ENCODE measurements at regions not wholly inside any gene's neighbourhood (a gene's known extent, or its start where the extent isn't known, plus 50 kb on each side); places are given as distances from the start of the nearest gene placed in this dataset.

DNA sequence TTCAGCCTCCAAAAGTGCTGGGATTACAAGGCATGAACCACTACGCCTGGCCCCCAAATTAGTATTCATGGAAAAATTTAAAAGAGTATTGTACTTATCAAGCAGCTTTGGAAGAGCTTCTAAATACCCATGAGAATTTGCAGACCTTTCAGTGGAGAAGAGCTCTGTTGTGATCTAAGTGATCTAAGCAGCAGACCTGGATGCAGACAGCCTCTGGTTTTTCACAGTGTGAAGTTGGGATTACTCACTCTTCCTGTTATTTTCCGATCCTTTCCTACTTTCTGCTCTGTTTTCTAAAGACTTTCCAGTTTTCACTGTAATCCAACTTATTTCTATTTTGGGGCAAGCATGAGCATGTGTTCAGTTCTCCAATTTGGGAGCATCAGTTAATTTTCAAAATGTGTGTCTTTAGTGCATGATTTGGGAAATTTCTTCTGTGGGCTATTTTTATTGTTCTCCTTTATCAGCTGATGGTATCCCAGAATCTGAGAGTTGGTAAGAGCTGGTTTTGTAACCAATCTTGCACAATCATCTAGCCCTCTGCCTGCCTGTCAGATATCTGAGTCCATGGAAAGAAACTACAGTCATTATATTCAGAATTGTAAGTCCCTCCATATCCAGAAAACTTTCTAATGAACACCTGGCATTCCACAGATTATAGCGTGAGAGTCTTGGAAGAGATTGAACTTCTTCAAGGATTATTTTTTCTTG is 207.7 kb upstream of the DTNBP1 start:
- DNase-seq: no peak
- no peak overlapping the region for H3K4me3 ChIP-seq (ENCODE audit: insufficient read depth, low read depth, low read length)
- no peaks in the 10 kb centered on the region for H3K27me3 ChIP-seq (ENCODE audit: control insufficient read depth, insufficient read depth, low read length)
- no peaks in the 10 kb centered on the region for H3K36me3 ChIP-seq (replicated peaks; ENCODE audit: control insufficient read depth, insufficient read depth, low read length)

DNA sequence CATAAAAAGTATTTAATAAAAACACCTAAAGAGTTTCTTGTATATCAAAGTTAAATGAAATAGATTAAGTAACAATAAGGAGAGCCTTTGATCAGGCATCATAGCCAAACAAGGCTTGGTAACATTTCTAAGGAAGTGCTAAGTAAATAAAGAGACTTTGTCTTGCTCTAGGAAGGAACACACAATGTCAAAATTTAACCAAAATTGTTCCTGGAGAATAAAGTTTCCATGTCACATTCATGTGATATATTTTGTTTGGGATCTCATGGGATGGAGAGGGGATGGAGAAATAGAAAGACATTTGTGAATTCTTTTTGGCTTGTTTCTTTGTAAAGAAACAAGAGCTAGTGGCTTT is 201.9 kb upstream of the DTNBP1 start:
- Histone ChIP-seq H3K36me3 (replicated peaks; ENCODE audit: control insufficient read depth, insufficient read depth, low read length) (no peaks in the 10 kb centered on the region), H3K27me3 (ENCODE audit: control insufficient read depth, insufficient read depth, low read length) (no peaks in the 10 kb centered on the region), H3K4me3 (ENCODE audit: insufficient read depth, low read depth, low read length) (no peak overlapping the region)
- DNase-seq: no peak

DNA sequence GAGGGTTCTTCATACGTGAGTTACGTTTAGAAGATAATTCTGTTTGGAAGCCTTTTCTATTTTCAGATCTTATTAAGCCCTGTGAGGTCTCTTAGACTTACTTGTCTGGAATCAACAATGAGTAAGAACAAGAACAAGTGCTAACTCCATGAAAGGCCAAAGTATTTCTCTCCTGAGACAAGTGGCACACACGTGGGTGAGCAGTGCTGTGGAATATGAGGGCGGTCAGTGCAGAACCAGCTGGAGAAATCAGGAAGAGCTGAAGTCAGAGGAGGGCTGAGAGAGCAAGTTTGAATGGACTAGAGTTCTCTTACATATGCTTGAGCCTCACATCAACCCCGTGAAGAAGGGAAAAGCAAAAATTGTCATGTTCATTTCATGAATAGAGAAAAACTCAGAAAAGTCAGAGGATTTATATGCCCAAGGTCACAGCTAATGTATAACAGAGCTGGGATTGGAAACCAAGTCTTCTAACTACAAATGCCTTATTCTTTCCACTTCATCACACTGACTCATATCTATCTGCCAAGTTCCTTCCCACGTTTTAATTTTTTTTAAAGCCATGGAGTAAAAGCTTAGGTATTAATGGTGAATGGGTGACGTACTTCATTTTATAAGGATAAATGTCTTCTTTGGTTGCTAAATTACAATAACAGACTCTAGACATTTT is 201.3 kb upstream of the DTNBP1 start:
- Histone ChIP-seq H3K4me3 (ENCODE audit: insufficient read depth, low read depth, low read length) (no peak overlapping the region), H3K36me3 (replicated peaks; ENCODE audit: control insufficient read depth, insufficient read depth, low read length) (no peaks in the 10 kb centered on the region), H3K27me3 (ENCODE audit: control insufficient read depth, insufficient read depth, low read length) (no peaks in the 10 kb centered on the region)
- no peak for DNase-seq

DNA sequence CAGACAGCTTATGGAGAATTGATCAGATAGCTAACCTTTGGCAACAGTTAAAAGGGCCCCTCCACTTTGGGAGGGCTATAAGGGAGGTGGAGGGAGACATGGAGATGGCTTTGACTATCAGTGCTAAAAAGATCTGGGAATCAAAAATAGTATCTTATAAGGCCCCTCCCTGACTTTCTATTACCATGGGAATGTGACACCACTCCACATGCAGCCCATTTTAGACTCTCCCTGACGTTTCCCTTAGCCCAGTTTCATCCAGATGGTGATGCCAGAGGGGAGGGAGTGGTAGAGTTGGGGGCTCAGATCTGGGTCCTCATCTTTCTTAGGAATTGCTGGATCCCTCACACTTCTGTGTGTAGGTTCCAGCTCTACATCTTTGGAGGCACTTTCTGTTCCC is 200.0 kb upstream of the DTNBP1 start:
- no peaks in the 10 kb centered on the region for H3K27me3 ChIP-seq (ENCODE audit: control insufficient read depth, insufficient read depth, low read length)
- no peak for DNase-seq
- no peak overlapping the region for H3K4me3 ChIP-seq (ENCODE audit: insufficient read depth, low read depth, low read length)

DNA sequence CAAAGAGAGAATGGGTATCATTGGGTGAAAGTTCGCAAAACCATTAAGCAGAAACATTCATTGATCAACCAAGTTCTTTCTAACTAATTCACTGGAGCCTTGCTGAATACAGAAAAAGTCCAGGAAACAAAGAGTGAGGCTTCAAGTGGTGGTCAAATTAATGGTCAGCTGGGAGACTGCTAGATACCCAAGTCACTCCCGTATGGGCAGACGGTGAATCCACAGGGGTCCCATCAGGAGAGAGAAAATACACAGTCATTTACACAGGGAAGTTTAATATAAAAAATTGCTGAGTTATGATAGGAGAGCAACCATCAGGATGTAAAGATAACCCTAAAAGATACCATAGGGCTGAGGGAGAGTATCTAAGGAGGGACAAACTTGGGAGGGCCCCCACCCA is 198.7 kb upstream of the DTNBP1 start:
- Histone ChIP-seq H3K36me3 (replicated peaks; ENCODE audit: control insufficient read depth, insufficient read depth, low read length) (no peaks in the 10 kb centered on the region), H3K27me3 (ENCODE audit: control insufficient read depth, insufficient read depth, low read length) (no peaks in the 10 kb centered on the region), H3K4me3 (ENCODE audit: insufficient read depth, low read depth, low read length) (no peak overlapping the region)
- no peak for DNase-seq

More for the DNA sequence above, 200.0 kb upstream of the DTNBP1 start:
- no peaks in the 10 kb centered on the region for H3K36me3 ChIP-seq (replicated peaks; ENCODE audit: control insufficient read depth, insufficient read depth, low read length)

DNA sequence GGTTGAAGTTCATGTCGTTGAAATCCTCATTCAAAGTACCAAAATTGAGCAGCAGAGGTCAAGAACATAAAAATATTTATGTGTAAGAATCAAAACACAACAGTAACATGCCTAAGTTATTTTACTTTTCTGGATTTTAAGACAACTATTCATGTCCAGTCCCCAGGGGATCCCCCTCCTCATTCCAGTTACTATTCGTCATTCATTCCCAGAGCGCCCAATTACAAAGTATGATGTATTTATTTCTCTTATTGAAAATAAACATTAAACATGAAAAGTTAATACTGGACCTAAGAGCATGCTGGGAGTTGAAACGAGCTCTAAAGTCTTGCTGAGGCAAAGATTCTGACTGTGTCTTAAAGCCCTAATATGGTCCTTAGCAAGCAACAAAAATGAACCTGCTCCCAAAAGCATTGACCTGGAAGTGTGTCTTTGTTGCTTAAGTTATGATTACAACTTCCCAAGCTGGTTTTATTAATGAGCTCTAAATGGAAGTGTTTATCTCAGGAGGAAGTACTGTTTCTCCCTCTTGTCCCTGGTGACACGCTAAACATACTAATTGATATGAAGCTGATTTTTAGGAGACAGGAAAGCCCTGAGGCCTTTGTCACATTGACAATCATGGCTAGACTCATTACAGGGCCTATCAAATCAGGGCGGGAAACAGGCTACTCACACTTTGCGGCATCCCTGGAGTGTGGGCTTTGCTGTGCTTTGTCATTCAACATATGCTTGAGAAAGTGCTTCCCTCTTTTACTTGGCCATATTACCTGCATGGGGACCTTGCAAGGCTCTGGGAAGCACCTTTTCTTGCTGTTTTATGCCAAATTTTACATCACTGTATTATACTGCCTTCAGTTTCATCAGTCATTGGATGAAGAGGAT is 192.2 kb upstream of the DTNBP1 start:
- no peaks in the 10 kb centered on the region for H3K27me3 ChIP-seq (ENCODE audit: control insufficient read depth, insufficient read depth, low read length)
- DNase-seq: no peak
- H3K36me3 ChIP-seq (replicated peaks; ENCODE audit: control insufficient read depth, insufficient read depth, low read length): no peaks in the 10 kb centered on the region
- H3K4me3 ChIP-seq (ENCODE audit: insufficient read depth, low read depth, low read length): no peak overlapping the region

DNA sequence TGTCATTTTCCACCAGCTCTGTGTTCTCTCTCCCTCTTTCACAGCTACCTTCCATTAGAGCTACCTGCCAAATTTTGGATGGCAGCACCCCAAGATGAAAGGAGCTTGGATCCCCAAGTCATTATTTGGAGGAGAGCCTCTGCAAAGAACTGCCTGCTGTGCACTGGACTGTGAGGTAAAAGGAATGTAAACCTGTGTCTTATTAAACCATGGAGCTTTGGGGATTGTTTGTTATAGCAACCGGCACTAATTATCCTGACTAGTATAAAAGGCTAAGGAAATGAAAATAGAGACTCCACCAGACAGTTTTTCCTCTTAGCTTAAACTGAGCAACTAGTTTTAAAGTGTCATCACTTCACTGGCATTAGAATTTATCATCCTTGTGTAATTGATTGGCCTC is 191.6 kb upstream of the DTNBP1 start:
- Histone ChIP-seq H3K27me3 (ENCODE audit: control insufficient read depth, insufficient read depth, low read length) (no peaks in the 10 kb centered on the region), H3K4me3 (ENCODE audit: insufficient read depth, low read depth, low read length) (no peak overlapping the region), H3K36me3 (replicated peaks; ENCODE audit: control insufficient read depth, insufficient read depth, low read length) (no peaks in the 10 kb centered on the region)
- DNase-seq: no peak

DNA sequence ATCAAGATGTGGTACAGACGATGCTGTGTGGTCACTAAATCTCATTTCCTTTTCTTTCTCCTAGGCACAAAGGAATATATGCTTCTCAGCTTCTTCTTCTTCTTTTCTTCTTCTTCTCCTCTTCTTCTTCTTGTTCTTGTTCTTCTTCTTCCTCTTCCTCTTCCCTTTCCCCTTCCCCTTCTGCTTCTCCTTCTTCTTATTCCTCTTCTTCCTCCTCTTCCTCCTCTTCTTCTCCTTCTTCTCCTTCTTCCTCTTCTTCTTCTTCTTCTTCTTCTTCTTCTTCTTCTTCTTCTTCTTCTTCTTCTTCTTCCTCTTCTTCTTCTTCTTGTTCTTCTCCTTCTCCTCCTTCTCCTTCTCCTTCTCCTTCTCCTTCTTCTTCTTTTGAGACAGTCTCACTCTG is 190.4 kb upstream of the DTNBP1 start:
- no peak overlapping the region for H3K4me3 ChIP-seq (ENCODE audit: insufficient read depth, low read depth, low read length)
- DNase-seq: no peak
- H3K36me3 ChIP-seq (replicated peaks; ENCODE audit: control insufficient read depth, insufficient read depth, low read length): no peaks in the 10 kb centered on the region
- no peaks in the 10 kb centered on the region for H3K27me3 ChIP-seq (ENCODE audit: control insufficient read depth, insufficient read depth, low read length)

DNA sequence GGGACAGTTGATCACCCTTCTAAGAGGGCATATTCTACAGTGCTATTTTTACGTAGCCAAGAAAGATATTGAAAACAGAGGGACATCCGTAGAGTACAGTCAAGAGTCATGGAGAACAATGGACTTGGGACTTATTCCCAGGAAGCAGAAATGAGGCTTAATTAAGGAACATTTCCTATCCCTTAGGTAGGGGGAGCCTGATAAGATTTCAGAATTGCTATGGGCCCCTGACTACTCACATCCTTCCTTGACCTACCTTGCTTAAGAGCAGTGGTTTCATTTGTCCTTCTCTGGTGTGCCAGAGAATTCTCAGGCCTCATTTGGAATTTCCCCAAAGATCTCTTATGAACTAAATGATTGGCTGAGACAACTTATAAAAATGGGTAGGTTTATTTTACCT is 189.5 kb upstream of the DTNBP1 start:
- H3K36me3 ChIP-seq (replicated peaks; ENCODE audit: control insufficient read depth, insufficient read depth, low read length): no peaks in the 10 kb centered on the region
- no peak overlapping the region for H3K4me3 ChIP-seq (ENCODE audit: insufficient read depth, low read depth, low read length)
- no peak for DNase-seq
- no peaks in the 10 kb centered on the region for H3K27me3 ChIP-seq (ENCODE audit: control insufficient read depth, insufficient read depth, low read length)

DNA sequence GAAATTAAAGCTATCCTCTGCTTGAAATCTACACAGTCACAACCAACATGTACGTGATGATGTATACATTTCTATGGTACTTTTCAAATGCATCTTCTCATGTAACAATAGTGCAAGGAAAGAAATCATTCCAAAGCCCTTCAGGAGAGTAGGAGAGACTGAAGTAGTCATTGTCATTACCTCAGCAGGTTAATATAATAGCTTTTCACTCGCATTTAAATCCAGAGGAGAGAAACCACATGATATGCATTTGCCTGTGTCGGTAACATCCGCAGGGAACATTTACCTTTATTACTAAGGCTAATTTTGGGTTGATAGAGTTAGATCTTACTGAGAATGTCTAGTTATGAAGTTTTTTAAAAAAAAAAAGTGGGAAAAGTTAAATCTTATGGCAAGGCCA is 186.6 kb upstream of the DTNBP1 start:
- Histone ChIP-seq H3K4me3 (ENCODE audit: insufficient read depth, low read depth, low read length) (no peak overlapping the region), H3K27me3 (ENCODE audit: control insufficient read depth, insufficient read depth, low read length) (no peaks in the 10 kb centered on the region), H3K36me3 (replicated peaks; ENCODE audit: control insufficient read depth, insufficient read depth, low read length) (no peaks in the 10 kb centered on the region)
- DNase-seq: no peak

DNA sequence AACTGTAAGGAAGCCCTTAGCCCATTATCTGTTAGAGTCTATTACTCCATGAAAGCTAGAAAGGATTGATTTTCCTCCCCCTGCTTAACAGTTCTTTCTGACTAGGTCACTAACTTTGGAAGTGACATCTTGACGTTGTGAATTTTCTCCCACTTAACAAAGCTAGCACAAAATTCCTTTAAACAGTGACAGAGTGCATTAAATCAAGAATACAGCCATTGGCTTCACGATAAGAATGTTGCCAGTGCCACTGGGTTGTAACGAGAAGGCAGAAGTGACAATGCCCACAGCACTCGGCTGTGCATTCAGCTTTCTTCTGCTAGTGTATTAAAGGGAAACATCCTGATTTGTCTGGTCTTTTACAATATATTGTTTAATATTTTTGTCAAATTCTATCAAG is 182.7 kb upstream of the DTNBP1 start:
- no peak for DNase-seq
- Histone ChIP-seq H3K27me3 (ENCODE audit: control insufficient read depth, insufficient read depth, low read length) (no peaks in the 10 kb centered on the region), H3K4me3 (ENCODE audit: insufficient read depth, low read depth, low read length) (no peak overlapping the region), H3K36me3 (replicated peaks; ENCODE audit: control insufficient read depth, insufficient read depth, low read length) (no peaks in the 10 kb centered on the region)

DNA sequence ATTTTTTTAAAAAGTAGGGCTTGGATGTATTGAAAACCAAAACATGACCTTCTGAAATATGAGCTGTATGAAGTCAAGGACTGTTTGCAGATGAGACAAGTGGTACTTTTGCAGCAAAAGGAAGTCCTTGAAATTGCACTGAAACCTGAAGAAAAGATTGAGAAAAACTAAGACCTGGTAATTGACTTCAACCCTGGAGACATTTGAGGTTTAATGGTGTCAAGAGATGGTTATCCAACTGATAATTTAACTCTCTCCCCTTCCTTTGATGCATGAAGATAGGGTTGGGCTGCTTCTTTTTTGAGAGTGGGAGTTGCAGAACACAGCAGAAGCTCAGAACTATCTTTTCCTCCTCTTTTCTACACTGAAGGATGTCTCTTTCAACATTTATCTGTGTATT is 180.9 kb upstream of the DTNBP1 start:
- no peaks in the 10 kb centered on the region for H3K27me3 ChIP-seq (ENCODE audit: control insufficient read depth, insufficient read depth, low read length)
- H3K4me3 ChIP-seq (ENCODE audit: insufficient read depth, low read depth, low read length): no peak overlapping the region
- no peaks in the 10 kb centered on the region for H3K36me3 ChIP-seq (replicated peaks; ENCODE audit: control insufficient read depth, insufficient read depth, low read length)
- no peak for DNase-seq

DNA sequence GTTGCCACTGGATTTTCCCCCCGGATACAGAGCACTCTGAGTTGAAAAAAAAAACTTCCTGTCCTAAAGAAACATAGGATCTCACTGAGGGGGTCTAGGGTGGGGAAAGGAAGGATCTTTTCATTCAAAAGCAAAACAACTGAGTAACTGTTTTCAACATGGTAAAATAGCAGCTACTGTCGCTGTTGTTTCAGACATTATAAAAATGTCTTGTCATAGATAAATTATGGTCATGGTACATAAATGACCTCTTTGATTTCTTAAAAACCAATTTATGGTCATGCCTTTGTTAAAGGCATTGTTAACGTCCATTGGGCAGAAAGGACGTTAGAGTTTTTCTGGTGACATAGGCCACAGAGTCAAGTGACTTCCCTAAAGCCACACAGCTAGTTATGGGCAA is 180.4 kb upstream of the DTNBP1 start:
- H3K4me3 ChIP-seq (ENCODE audit: insufficient read depth, low read depth, low read length): no peak overlapping the region
- no peaks in the 10 kb centered on the region for H3K27me3 ChIP-seq (ENCODE audit: control insufficient read depth, insufficient read depth, low read length)
- H3K36me3 ChIP-seq (replicated peaks; ENCODE audit: control insufficient read depth, insufficient read depth, low read length): no peaks in the 10 kb centered on the region
- no peak for DNase-seq

DNA sequence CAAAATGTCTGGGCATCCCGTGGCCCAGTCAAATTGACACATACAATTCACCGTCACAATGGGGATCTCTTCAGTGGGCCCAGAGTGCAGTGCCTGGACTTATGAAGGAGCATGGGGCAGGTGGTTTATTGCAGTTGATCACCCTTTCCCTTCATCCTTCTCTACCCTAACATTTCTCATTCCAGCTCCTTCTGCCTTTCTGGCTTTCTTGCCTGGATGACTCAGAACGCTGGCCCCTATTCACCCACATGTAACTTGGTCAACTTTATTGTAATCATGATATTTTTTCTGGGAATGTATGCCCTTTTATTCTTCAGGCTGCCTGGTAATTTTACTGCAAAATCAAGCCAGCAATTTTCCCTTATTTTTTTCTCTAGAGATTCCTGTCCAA is 179.9 kb upstream of the DTNBP1 start:
- DNase-seq: no peak
- Histone ChIP-seq H3K27me3 (ENCODE audit: control insufficient read depth, insufficient read depth, low read length) (no peaks in the 10 kb centered on the region), H3K4me3 (ENCODE audit: insufficient read depth, low read depth, low read length) (no peak overlapping the region), H3K36me3 (replicated peaks; ENCODE audit: control insufficient read depth, insufficient read depth, low read length) (no peaks in the 10 kb centered on the region)
